MCF 10A (cell line): ENCODE measurements at regions not wholly inside any gene's neighbourhood (a gene's known extent, or its start where the extent isn't known, plus 50 kb on each side); places are given as distances from the start of the nearest gene placed in this dataset.
A peak's percentile ranks its signal among the peaks of the same experiment; 100 is the strongest.

Experiments used
- BruUV-seq: library from RNA; stranded (reverse); fragments of 400-500 nt; replicated peaks from 2 replicates; lab custom pipeline; 2021; lab: Mats Ljungman, UMichigan
- CTCF ChIA-PET: fragments of 300-600 bp; sonication (Branson Sonifier 250); formaldehyde crosslinking; extraction: SDS; loops from one replicate; lab custom pipeline; 2021; ENCODE audit warnings: antibody characterized with exemption, inconsistent platforms; lab: Yijun Ruan, JAX
- POLR2A ChIA-PET: fragments of 300-600, 350-650 bp; sonication (Branson Sonifier 250); formaldehyde crosslinking; extraction: SDS; loops from one replicate; lab custom pipeline; 2020; ENCODE audit warnings: antibody characterized with exemption, inconsistent platforms; lab: Yijun Ruan, JAX
- DNase-seq: peaks from one replicate; pipeline ENCODE4 v3.0.0-alpha.2; 2018; ENCODE audit not compliant: unreplicated experiment
- H3K27ac Mint-ChIP-seq: one replicate; pipeline ENCODE4 v1.8.0; 2022; ENCODE audit warnings: mild to moderate bottlenecking, low read depth, mixed read lengths; ENCODE audit not compliant: unreplicated experiment
- H3K27me3 Mint-ChIP-seq: one replicate; pipeline ENCODE4 v1.8.0; 2022; ENCODE audit warnings: mixed read lengths; ENCODE audit not compliant: insufficient read depth, unreplicated experiment
- H3K36me3 Mint-ChIP-seq: one replicate; pipeline ENCODE4 v1.8.0; 2022; ENCODE audit warnings: mild to moderate bottlenecking, moderate library complexity, mixed read lengths; ENCODE audit not compliant: insufficient read depth, unreplicated experiment
- H3K4me1 Mint-ChIP-seq: one replicate; pipeline ENCODE4 v1.8.0; 2022; ENCODE audit warnings: mixed read lengths; ENCODE audit not compliant: insufficient read depth, unreplicated experiment
- H3K4me3 Mint-ChIP-seq: one replicate; pipeline ENCODE4 v1.8.0; 2022; ENCODE audit warnings: mild to moderate bottlenecking, moderate library complexity, mixed read lengths; ENCODE audit not compliant: unreplicated experiment
- H3K9me3 Mint-ChIP-seq: one replicate; pipeline ENCODE4 v1.8.0; 2022; ENCODE audit warnings: mixed read lengths; ENCODE audit not compliant: unreplicated experiment
- intact Hi-C: fragments of 100-400 bp; cut with micrococcal nuclease; formaldehyde crosslinking; loops from 2 replicates; pipeline ENCODE4 v1.14.1; 2022
- TF ChIP-seq, protein P1 (sequence below): fragments of 200-600 bp; IDR thresholded peaks from one replicate; pipeline ENCODE4 v1.8.0; 2022; ENCODE audit warnings: antibody characterized with exemption, mild to moderate bottlenecking; ENCODE audit not compliant: unreplicated experiment

DNA sequence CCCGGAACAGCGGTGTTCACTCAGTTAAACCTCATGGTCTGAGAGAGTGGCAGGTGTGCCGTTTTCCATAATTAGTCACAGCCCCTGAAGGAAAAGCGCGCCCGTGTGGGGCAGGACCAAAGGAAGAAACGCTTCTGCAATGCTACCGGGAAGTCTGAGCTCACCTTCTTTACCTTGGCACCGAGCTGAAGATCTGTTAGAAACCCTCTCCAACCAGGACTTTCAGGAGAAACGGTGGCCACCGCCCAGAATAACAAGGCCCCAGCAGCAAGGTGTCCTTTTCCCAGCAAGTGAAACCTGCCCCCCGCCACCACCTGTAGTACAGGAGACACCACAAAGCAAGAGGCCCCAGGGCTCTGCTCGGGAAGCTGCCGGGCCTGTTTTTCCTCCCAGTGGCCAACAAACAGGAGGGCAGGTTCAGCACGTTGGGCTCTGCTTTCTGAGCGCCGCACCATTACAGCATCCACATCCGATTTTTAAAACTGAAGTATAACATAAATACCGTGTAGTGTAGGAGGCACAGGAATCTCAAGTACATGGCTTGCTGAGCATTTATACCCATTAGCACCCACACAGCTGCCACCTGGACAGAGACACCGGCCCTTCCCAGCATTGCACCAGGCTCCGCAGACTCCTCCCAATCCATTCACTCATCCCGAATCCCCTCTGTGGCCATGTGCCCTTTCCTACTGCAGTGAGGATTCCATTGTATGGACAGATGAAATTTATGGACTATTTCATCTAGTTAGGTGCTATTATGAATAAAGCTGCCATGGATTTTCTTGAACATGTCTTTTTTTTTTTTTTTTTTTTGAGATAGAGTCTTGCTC is 121.8 kb upstream of the RIOK3 start:
- no peak overlapping the region for H3K4me3 Mint-ChIP-seq
- peak; percentile 35 for DNase-seq
- BruUV-seq, result no TSS peak
- ChIA-PET POLR2A (no interaction called here), CTCF (no interaction called here)
- TF ChIP-seq, protein P1, sequence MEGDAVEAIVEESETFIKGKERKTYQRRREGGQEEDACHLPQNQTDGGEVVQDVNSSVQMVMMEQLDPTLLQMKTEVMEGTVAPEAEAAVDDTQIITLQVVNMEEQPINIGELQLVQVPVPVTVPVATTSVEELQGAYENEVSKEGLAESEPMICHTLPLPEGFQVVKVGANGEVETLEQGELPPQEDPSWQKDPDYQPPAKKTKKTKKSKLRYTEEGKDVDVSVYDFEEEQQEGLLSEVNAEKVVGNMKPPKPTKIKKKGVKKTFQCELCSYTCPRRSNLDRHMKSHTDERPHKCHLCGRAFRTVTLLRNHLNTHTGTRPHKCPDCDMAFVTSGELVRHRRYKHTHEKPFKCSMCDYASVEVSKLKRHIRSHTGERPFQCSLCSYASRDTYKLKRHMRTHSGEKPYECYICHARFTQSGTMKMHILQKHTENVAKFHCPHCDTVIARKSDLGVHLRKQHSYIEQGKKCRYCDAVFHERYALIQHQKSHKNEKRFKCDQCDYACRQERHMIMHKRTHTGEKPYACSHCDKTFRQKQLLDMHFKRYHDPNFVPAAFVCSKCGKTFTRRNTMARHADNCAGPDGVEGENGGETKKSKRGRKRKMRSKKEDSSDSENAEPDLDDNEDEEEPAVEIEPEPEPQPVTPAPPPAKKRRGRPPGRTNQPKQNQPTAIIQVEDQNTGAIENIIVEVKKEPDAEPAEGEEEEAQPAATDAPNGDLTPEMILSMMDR, result no peak
- no peak overlapping the region for H3K27ac Mint-ChIP-seq
- H3K36me3 Mint-ChIP-seq, result no peaks in the 10 kb centered on the region
- H3K4me1 Mint-ChIP-seq, result no peaks in the 10 kb centered on the region
- intact Hi-C loops, result no loop called here
- H3K27me3 Mint-ChIP-seq, result no peaks in the 10 kb centered on the region
- H3K9me3 Mint-ChIP-seq, result peaks cover 7% of the 10 kb centered on the region

- Mint-ChIP-seq H3K36me3 (no peaks in the 10 kb centered on the region), H3K27me3 (no peaks in the 10 kb centered on the region), H3K27ac (no peak overlapping the region), H3K4me3 (no peak overlapping the region), H3K4me1 (no peaks in the 10 kb centered on the region), H3K9me3 (no peaks in the 10 kb centered on the region)
- CTCF ChIA-PET, result no interaction called here
- intact Hi-C loops, result no loop called here
- TF ChIP-seq, protein P1, result no peak
- no peak for DNase-seq
- POLR2A ChIA-PET, result interaction anchor here (0.6 kb wide), 1 partner anchor 16 kb away, joined by 3 read pairs; no protein-coding TSS in a partner anchor
- no TSS peak for BruUV-seq
Measured at GRCh38 chr18:23332356-23332755, 120.7 kb upstream of the RIOK3 start.

GRCh38 chr18:23333827-23334226 is 119.3 kb upstream of the RIOK3 start:
- no peaks in the 10 kb centered on the region for H3K9me3 Mint-ChIP-seq
- no peaks in the 10 kb centered on the region for H3K36me3 Mint-ChIP-seq
- no peak overlapping the region for H3K4me3 Mint-ChIP-seq
- intact Hi-C loops, result no loop called here
- TF ChIP-seq, protein P1, result no peak
- ChIA-PET POLR2A (no interaction called here), CTCF (no interaction called here)
- H3K27me3 Mint-ChIP-seq, result no peaks in the 10 kb centered on the region
- no TSS peak for BruUV-seq
- no peak for DNase-seq
- no peaks in the 10 kb centered on the region for H3K4me1 Mint-ChIP-seq
- H3K27ac Mint-ChIP-seq, result no peak overlapping the region

- H3K27ac Mint-ChIP-seq, result no peak overlapping the region
- H3K27me3 Mint-ChIP-seq, result no peaks in the 10 kb centered on the region
- H3K4me3 Mint-ChIP-seq, result no peak overlapping the region
- no TSS peak for BruUV-seq
- ChIA-PET POLR2A (no interaction called here), CTCF (no interaction called here)
- DNase-seq, result no peak
- H3K9me3 Mint-ChIP-seq, result no peaks in the 10 kb centered on the region
- no peaks in the 10 kb centered on the region for H3K36me3 Mint-ChIP-seq
- intact Hi-C loops, result no loop called here
- TF ChIP-seq, protein P1, result no peak
- no peaks in the 10 kb centered on the region for H3K4me1 Mint-ChIP-seq
Measured at GRCh38 chr18:23334569-23334968, 118.5 kb upstream of the RIOK3 start.
